SK-N-MC (cell line): ENCODE measurements at regions not wholly inside any gene's neighbourhood (a gene's known extent, or its start where the extent isn't known, plus 50 kb on each side); places are given as distances from the start of the nearest gene placed in this dataset.

ENCODE experiments used
- EZH2 ChIP-seq: fragments of 200-600 bp; sonication (generic); IDR thresholded peaks from one replicate; pipeline ENCODE4 v1.6.1; 2017; ENCODE audit warnings: antibody characterized with exemption
- FOXP2 ChIP-seq: optimal IDR thresholded peaks from 2 replicates; pipeline ENCODE3; 2011; ENCODE audit warnings: mild to moderate bottlenecking, moderate library complexity; ENCODE audit not compliant: insufficient read depth; ENCODE audit errors: extremely low read length, control extremely low read depth

DNA sequence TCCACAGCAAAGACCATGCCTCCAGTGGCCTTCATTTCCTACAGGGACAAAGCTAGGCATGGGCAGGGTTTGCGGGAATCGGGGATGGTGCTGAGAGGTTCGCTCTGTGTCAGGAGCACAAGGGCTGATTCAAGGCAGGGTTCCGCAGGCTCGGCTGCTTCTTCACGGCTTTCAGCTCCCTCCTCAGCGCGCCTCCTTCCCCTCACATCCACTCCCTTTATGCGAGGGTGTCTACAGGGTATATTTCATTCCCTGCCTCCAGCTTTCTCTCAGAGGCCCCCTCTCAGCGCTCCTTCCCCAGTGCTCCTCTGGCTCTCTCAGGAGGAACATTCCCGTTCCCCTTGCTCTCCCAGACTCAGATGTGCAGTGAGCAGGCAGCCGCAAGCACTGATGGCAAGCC, 78.7 kb upstream of the ASB18 start:
- TF ChIP-seq EZH2: no peak
- no peak for TF ChIP-seq FOXP2
